Epithelial cell of proximal tubule (primary cell): ENCODE measurements at regions not wholly inside any gene's neighbourhood (a gene's known extent, or its start where the extent isn't known, plus 50 kb on each side); places are given as distances from the start of the nearest gene placed in this dataset.

ENCODE experiments used
- DNase-seq: peaks from one replicate; pipeline ENCODE4 v3.0.0-alpha.2; 2011; ENCODE audit warnings: low read depth
- H3K4me3 ChIP-seq: 2 replicates; pipeline ENCODE4 v1.5.1; 2011; ENCODE audit warnings: low read depth, mild to moderate bottlenecking, low read length
- CTCF ChIP-seq: conservative IDR thresholded peaks from 2 replicates; pipeline ENCODE4 v1.5.1; 2012; ENCODE audit warnings: low read depth, mild to moderate bottlenecking, low read length

GRCh38 chr10:9621216-9621615 is 1396.5 kb upstream of the CELF2 start:
- no peak overlapping the region for H3K4me3 ChIP-seq
- DNase-seq: no peak
- TF ChIP-seq CTCF: no peak

- no peak for DNase-seq
- TF ChIP-seq CTCF: no peak
Measured at GRCh38 chr10:9625304-9625703, 1392.4 kb upstream of the CELF2 start.

GRCh38 chr10:9634466-9634865 is 1383.2 kb upstream of the CELF2 start:
- no peak for DNase-seq
- TF ChIP-seq CTCF: no peak
- H3K4me3 ChIP-seq: no peak overlapping the region

More at GRCh38 chr10:9625304-9625703, 1392.4 kb upstream of the CELF2 start:
- H3K4me3 ChIP-seq: no peak overlapping the region

GRCh38 chr10:9635691-9636090 is 1382.0 kb upstream of the CELF2 start:
- H3K4me3 ChIP-seq: no peak overlapping the region
- TF ChIP-seq CTCF: no peak
- no peak for DNase-seq

- H3K4me3 ChIP-seq: no peak overlapping the region
- no peak for DNase-seq
- TF ChIP-seq CTCF: no peak
Measured at GRCh38 chr10:9636216-9636615, 1381.5 kb upstream of the CELF2 start.

GRCh38 chr10:9643782-9644181 is 1373.9 kb upstream of the CELF2 start:
- TF ChIP-seq CTCF: no peak
- no peak overlapping the region for H3K4me3 ChIP-seq
- no peak for DNase-seq

- no peak overlapping the region for H3K4me3 ChIP-seq
- no peak for TF ChIP-seq CTCF
- no peak for DNase-seq
Measured at GRCh38 chr10:9645404-9645803, 1372.3 kb upstream of the CELF2 start.
